ENCODE measurements at regions not wholly inside any gene's neighbourhood (a gene's known extent, or its start where the extent isn't known, plus 50 kb on each side); places are given as distances from the start of the nearest gene placed in this dataset.

DNA sequence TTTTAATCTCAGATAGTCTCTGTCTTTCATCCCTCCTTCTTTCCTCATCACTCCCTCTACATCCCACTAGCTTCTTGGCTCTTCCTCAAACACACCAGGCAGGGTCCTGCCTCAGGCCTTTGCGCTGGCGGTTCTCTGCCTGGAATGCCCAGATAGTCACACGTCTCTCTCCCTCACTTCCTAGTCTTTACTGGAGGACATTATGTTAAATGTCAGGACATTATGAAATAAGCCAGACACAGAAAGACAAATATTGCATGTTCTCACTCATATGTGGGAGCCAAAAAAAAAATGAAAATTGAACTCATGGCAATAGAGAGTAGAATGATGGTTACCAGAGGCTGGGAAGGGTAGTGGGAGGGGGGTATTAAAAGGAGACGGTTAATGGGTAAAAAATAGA lies 442.0 kb downstream of the MED13L start:
- no peak for TF ChIP-seq CTCF (IDR thresholded peaks at IDR 0.05)
- TF ChIP-seq POLR2A (IDR thresholded peaks at IDR 0.05) = no peak
- Histone ChIP-seq H3K27me3 (no peaks in the 10 kb centered on the region), H3K9me3 (no peaks in the 10 kb centered on the region), H3K4me1 (no peaks in the 10 kb centered on the region), H3K36me3 (replicated peaks in 1 of 2; ENCODE audit: insufficient read depth in 1 of 2, low read depth in 2 of 2) (no peaks in the 10 kb centered on the region), H3K27ac (no peak overlapping the region), H3K4me3 (no peak overlapping the region)
- ATAC-seq (peak; percentile 64), DNase-seq (peak in 3 of 4 donors; percentile 14 to 28 (median 21))
- WGBS, 2 donors = 75 to 88% methylated on average over 4 of the region's 4 CpGs
- intact Hi-C loops (cut with DNase I) = no loop called here

DNA sequence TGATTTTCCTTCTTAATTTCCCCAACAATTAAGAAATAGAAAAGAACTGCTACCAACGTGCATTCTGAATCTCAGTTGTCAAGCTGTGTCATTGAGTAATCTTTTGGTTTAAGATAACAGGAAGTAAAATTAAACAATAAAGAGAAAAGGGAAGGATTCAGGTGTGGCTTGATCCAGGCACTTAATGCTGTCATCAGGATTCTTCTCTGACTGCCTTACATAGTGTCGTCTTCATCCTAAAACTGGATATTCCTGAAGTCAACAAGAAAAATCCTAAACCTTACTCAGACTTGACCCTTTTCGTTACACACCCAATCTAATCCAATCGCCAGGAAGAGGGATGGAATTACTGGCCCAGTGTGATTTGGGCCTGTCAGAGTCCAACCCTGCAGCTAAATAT lies 443.8 kb downstream of the MED13L start:
- Histone ChIP-seq H3K4me3 (no peak overlapping the region), H3K9me3 (no peaks in the 10 kb centered on the region), H3K27me3 (no peaks in the 10 kb centered on the region), H3K27ac (no peak overlapping the region), H3K4me1 (no peaks in the 10 kb centered on the region), H3K36me3 (replicated peaks in 1 of 2; ENCODE audit: insufficient read depth in 1 of 2, low read depth in 2 of 2) (no peaks in the 10 kb centered on the region)
- ATAC-seq (no peak), DNase-seq (no peak)
- intact Hi-C loops (cut with DNase I) = no loop called here
- 62 to 74% methylated on average over 4 of the region's 4 CpGs for WGBS, 2 donors
- TF ChIP-seq POLR2A (IDR thresholded peaks at IDR 0.05) = no peak
- no peak for TF ChIP-seq CTCF (IDR thresholded peaks at IDR 0.05)

DNA sequence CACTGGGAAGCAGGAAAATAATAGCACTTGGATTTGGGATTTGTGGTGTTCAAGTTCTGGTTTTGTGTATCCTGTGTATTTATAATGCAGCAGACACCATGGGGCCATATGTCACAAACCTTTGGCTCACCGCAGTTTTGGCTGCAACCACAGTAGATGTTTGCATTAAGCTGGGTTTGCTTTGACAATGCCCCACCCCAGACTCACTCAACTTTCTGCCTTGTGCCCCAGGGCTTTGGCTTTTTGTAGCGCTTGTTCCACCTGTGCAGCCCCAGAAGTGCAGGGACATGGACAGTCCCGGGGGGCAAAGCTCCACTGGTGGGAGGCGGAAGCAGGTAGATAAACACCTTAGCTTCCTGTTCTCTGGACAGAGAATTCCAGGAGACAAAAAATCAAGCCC lies 446.9 kb downstream of the MED13L start:
- intact Hi-C loops (cut with DNase I) = no loop called here
- 67 to 70% methylated on average over 4 of the region's 4 CpGs for WGBS, 2 donors
- ATAC-seq = no peak

DNA sequence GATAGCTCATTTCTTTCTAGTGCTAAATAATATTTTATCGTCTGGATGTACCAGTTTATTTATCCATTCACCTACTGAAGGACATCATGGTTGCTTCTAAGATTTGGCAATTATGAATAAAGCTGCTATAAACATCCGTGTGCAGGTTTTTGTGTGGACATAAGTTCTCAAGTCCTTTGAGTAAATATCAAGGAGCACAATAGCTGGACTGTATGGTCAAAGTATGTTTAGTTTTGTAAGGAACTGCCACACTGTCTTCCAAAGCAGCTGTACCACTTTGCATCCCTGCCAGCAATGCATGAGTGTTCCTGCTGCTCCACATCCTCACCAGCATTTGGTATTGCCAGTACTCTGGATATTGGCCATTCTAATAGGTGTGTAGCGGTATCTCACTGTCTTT lies 447.4 kb downstream of the MED13L start:
- WGBS, 2 donors = 41 to 50% methylated on average over 3 of the region's 3 CpGs

More for the DNA sequence above, 446.9 kb downstream of the MED13L start:
- H3K27ac ChIP-seq = no peak overlapping the region
- H3K4me1 ChIP-seq = no peaks in the 10 kb centered on the region
- H3K36me3 ChIP-seq (replicated peaks in 1 of 2; ENCODE audit: insufficient read depth in 1 of 2, low read depth in 2 of 2) = no peaks in the 10 kb centered on the region
- TF ChIP-seq POLR2A (IDR thresholded peaks at IDR 0.05) (no peak), CTCF (IDR thresholded peaks at IDR 0.05) (no peak)
- no peak for DNase-seq
- H3K9me3 ChIP-seq = no peaks in the 10 kb centered on the region
- H3K4me3 ChIP-seq = no peak overlapping the region
- H3K27me3 ChIP-seq = no peaks in the 10 kb centered on the region

More for the DNA sequence above, 447.4 kb downstream of the MED13L start:
- ATAC-seq = no peak
- H3K9me3 ChIP-seq = no peaks in the 10 kb centered on the region
- intact Hi-C loops (cut with DNase I) = no loop called here
- H3K36me3 ChIP-seq (replicated peaks in 1 of 2; ENCODE audit: insufficient read depth in 1 of 2, low read depth in 2 of 2) = no peaks in the 10 kb centered on the region
- TF ChIP-seq CTCF (IDR thresholded peaks at IDR 0.05) (no peak), POLR2A (IDR thresholded peaks at IDR 0.05) (no peak)
- no peak overlapping the region for H3K27ac ChIP-seq
- H3K4me3 ChIP-seq = no peak overlapping the region
- DNase-seq = no peak
- H3K4me1 ChIP-seq = no peaks in the 10 kb centered on the region
- no peaks in the 10 kb centered on the region for H3K27me3 ChIP-seq
